Stomach (tissue), 4 donors: ENCODE measurements at regions not wholly inside any gene's neighbourhood (a gene's known extent, or its start where the extent isn't known, plus 50 kb on each side); places are given as distances from the start of the nearest gene placed in this dataset.

Experiments
- CTCF ChIP-seq, 7 experiments: fragments of 450-650 bp in 4 of 7; fragments of 200-600 bp in 3 of 7; sonication (generic) in 3 of 7; IDR thresholded peaks; one replicate each; pipeline ENCODE4 v1.5.1; 2016 to 2019; ENCODE audit warnings: antibody characterized with exemption in 7 of 7, control low read depth in 2 of 7, mild to moderate bottlenecking in 1 of 7
- POLR2A ChIP-seq, 4 donors: fragments of 450-650 bp; IDR thresholded peaks; one replicate each; pipeline ENCODE4 v1.6.1; 2016; ENCODE audit warnings: antibody characterized with exemption in 4 of 4, control low read depth in 2 of 4, mild to moderate bottlenecking in 1 of 4, moderate library complexity in 1 of 4

GRCh38 chrX:75989806-75990590 lies 182.9 kb upstream of the PBDC1 start:
- TF ChIP-seq POLR2A (IDR thresholded peaks at IDR 0.05) (no peak), CTCF (IDR thresholded peaks at IDR 0.05) (no peak)
